ENCODE measurements at regions not wholly inside any gene's neighbourhood (a gene's known extent, or its start where the extent isn't known, plus 50 kb on each side); places are given as distances from the start of the nearest gene placed in this dataset.

GRCh38 chr18:72372076-72372475 is 172.1 kb downstream of the CBLN2 start:
- Histone ChIP-seq H2AFZ (ENCODE audit: control insufficient read depth, low read length) (no peak overlapping the region), H3K79me2 (ENCODE audit: control insufficient read depth, insufficient read depth, low read length) (no peaks in the 10 kb centered on the region), H3K4me2 (ENCODE audit: control insufficient read depth, extremely low read depth, insufficient read depth, low read depth, low read length) (no peak overlapping the region), H3K27ac (ENCODE audit: control insufficient read depth, insufficient read depth, low read length) (no peak overlapping the region), H3K4me3 (ENCODE audit: control insufficient read depth in 2 of 3, extremely low read depth in 1 of 3, insufficient read depth in 2 of 3, low read depth in 1 of 3, low read length in 3 of 3) (no peak overlapping the region), H3K9ac (ENCODE audit: control insufficient read depth, extremely low read depth, insufficient read depth, low read length) (no peak overlapping the region), H4K20me1 (ENCODE audit: control insufficient read depth, extremely low read depth, insufficient read depth, low read length) (no peaks in the 10 kb centered on the region), H3K9me1 (ENCODE audit: control insufficient read depth, extremely low read depth, insufficient read depth, low read length) (no peaks in the 10 kb centered on the region), H3K4me1 (ENCODE audit: control insufficient read depth, extremely low read depth, insufficient read depth, low read length) (no peaks in the 10 kb centered on the region), H3K27me3 (ENCODE audit: control insufficient read depth, extremely low read depth, insufficient read depth, low read length) (no peaks in the 10 kb centered on the region), H3K9me3 (ENCODE audit: control insufficient read depth, low read depth, low read length) (no peaks in the 10 kb centered on the region), H3K36me3 (ENCODE audit: control insufficient read depth in 2 of 2, extremely low read depth in 1 of 2, insufficient read depth in 2 of 2, low read length in 2 of 2) (no peaks in the 10 kb centered on the region)
- TF ChIP-seq EZH2 (IDR thresholded peaks at IDR 0.05; ENCODE audit: low read length) (no peak), CTCF (optimal IDR thresholded peaks at IDR 0.05 in 1 of 3, IDR thresholded peaks at IDR 0.05 in 1 of 3, conservative IDR thresholded peaks at IDR 0.05 in 1 of 3; ENCODE audit: extremely low read depth in 1 of 3, insufficient read depth in 2 of 3, low read length in 3 of 3) (no peak)
- dilution Hi-C loops (cut with MboI; ENCODE audit: extremely low pct_ligation_motif_present, low sequenced_read_pairs): no loop called here
- DNase-seq (ENCODE audit: low read depth, low spot score): no peak
- FAIRE-seq: no peak

GRCh38 chr18:72368308-72368707 is 175.8 kb downstream of the CBLN2 start:
- no peak overlapping the region for H2AFZ ChIP-seq (ENCODE audit: control insufficient read depth, low read length)
- TF ChIP-seq CTCF (optimal IDR thresholded peaks at IDR 0.05 in 1 of 3, IDR thresholded peaks at IDR 0.05 in 1 of 3, conservative IDR thresholded peaks at IDR 0.05 in 1 of 3; ENCODE audit: extremely low read depth in 1 of 3, insufficient read depth in 2 of 3, low read length in 3 of 3): no peak
- no peak for TF ChIP-seq EZH2 (IDR thresholded peaks at IDR 0.05; ENCODE audit: low read length)
- no peak overlapping the region for H3K4me2 ChIP-seq (ENCODE audit: control insufficient read depth, extremely low read depth, insufficient read depth, low read depth, low read length)
- DNase-seq (ENCODE audit: low read depth, low spot score) (no peak), FAIRE-seq (no peak)
- no peak overlapping the region for H3K27ac ChIP-seq (ENCODE audit: control insufficient read depth, insufficient read depth, low read length)
- H3K4me1 ChIP-seq (ENCODE audit: control insufficient read depth, extremely low read depth, insufficient read depth, low read length): no peaks in the 10 kb centered on the region
- H4K20me1 ChIP-seq (ENCODE audit: control insufficient read depth, extremely low read depth, insufficient read depth, low read length): no peaks in the 10 kb centered on the region
- no peaks in the 10 kb centered on the region for H3K27me3 ChIP-seq (ENCODE audit: control insufficient read depth, extremely low read depth, insufficient read depth, low read length)
- H3K4me3 ChIP-seq (ENCODE audit: control insufficient read depth in 2 of 3, extremely low read depth in 1 of 3, insufficient read depth in 2 of 3, low read depth in 1 of 3, low read length in 3 of 3): no peak overlapping the region
- no peaks in the 10 kb centered on the region for H3K9me3 ChIP-seq (ENCODE audit: control insufficient read depth, low read depth, low read length)
- dilution Hi-C loops (cut with MboI; ENCODE audit: extremely low pct_ligation_motif_present, low sequenced_read_pairs): no loop called here
- no peaks in the 10 kb centered on the region for H3K36me3 ChIP-seq (ENCODE audit: control insufficient read depth in 2 of 2, extremely low read depth in 1 of 2, insufficient read depth in 2 of 2, low read length in 2 of 2)
- H3K9me1 ChIP-seq (ENCODE audit: control insufficient read depth, extremely low read depth, insufficient read depth, low read length): no peaks in the 10 kb centered on the region
- H3K9ac ChIP-seq (ENCODE audit: control insufficient read depth, extremely low read depth, insufficient read depth, low read length): no peak overlapping the region
- no peaks in the 10 kb centered on the region for H3K79me2 ChIP-seq (ENCODE audit: control insufficient read depth, insufficient read depth, low read length)
